Duodenal mucosa (tissue), 2 donors: ENCODE measurements at regions not wholly inside any gene's neighbourhood (a gene's known extent, or its start where the extent isn't known, plus 50 kb on each side); places are given as distances from the start of the nearest gene placed in this dataset.

Source experiments
- H3K27ac ChIP-seq: one replicate; pipeline ENCODE4 v1.7.0; 2013; ENCODE audit warnings: low read depth, low read length
- H3K27me3 ChIP-seq, 2 donors: one replicate each; pipeline ENCODE4 v1.7.0; 2013; ENCODE audit warnings: low read length in 2 of 2, control low read depth in 1 of 2; ENCODE audit not compliant: insufficient read depth in 2 of 2, control insufficient read depth in 1 of 2
- H3K36me3 ChIP-seq, 2 donors: one replicate each; pipeline ENCODE4 v1.7.0; 2013; ENCODE audit warnings: low read length in 2 of 2, control low read depth in 1 of 2; ENCODE audit not compliant: insufficient read depth in 2 of 2, control insufficient read depth in 1 of 2
- H3K4me1 ChIP-seq, 2 donors: one replicate each; pipeline ENCODE4 v1.7.0; 2013; ENCODE audit warnings: low read length in 2 of 2, control low read depth in 1 of 2; ENCODE audit not compliant: insufficient read depth in 2 of 2, control insufficient read depth in 1 of 2
- H3K4me3 ChIP-seq, 2 donors: one replicate each; pipeline ENCODE4 v1.7.0; 2013; ENCODE audit warnings: low read length in 2 of 2, low read depth in 1 of 2
- H3K9ac ChIP-seq, 2 donors: one replicate each; pipeline ENCODE4 v1.7.0; 2013; ENCODE audit warnings: low read length in 2 of 2, low read depth in 1 of 2
- H3K9me3 ChIP-seq, 2 donors: one replicate each; pipeline ENCODE4 v1.7.0; 2013; ENCODE audit warnings: low read length in 2 of 2, control low read depth in 1 of 2; ENCODE audit not compliant: control insufficient read depth in 1 of 2

DNA sequence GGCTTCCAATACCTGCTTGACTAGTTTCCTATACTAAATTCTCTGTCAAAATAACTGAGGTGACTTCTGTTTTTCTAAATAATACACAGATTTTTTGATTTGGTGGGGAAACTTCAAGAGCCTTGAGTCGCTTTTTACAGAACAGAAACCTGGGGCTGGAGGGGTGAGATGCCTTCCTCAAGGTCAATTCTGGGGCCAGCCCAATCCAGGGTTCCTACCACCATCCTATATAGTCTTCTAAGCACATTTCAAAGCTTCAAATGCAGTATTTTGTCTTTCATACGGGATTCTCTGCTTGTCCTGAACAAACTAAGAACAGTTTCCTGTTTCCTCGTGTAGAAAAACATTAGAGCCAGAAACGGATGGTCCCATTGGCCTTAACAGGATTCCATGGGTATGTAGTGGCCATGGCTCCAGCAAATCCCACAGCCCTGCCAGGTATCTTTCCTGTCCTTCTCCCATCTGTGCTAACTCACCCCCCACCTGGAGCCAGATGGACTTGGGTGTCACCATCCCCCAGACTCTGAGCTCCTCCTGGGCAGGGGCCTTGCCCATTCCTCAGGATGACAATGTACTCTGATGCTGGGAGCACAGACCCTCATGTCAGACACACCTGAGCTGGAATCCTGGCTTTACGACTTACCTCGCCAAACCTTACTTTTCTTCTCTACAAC lies 146.9 kb downstream of the KLF13 start:
- H3K27me3 ChIP-seq, result no peaks in the 10 kb centered on the region
- peaks cover 22% of the 10 kb centered on the region in 2 donors for H3K4me1 ChIP-seq
- no peaks in the 10 kb centered on the region for H3K9me3 ChIP-seq
- peak overlapping the region; percentile 40 to 56 for H3K4me3 ChIP-seq
- H3K9ac ChIP-seq, result peak overlapping the region in 1 of 2 donors; percentile 35
- no peaks in the 10 kb centered on the region for H3K36me3 ChIP-seq
- H3K27ac ChIP-seq, result peak overlapping the region; percentile 26

- H3K4me1 ChIP-seq, result peaks cover 22% of the 10 kb centered on the region in 2 donors
- H3K27ac ChIP-seq, result no peak overlapping the region
- no peaks in the 10 kb centered on the region for H3K36me3 ChIP-seq
These were observed 147.6 kb downstream of the KLF13 start for GRCh38 chr15:31474059-31474868.

DNA sequence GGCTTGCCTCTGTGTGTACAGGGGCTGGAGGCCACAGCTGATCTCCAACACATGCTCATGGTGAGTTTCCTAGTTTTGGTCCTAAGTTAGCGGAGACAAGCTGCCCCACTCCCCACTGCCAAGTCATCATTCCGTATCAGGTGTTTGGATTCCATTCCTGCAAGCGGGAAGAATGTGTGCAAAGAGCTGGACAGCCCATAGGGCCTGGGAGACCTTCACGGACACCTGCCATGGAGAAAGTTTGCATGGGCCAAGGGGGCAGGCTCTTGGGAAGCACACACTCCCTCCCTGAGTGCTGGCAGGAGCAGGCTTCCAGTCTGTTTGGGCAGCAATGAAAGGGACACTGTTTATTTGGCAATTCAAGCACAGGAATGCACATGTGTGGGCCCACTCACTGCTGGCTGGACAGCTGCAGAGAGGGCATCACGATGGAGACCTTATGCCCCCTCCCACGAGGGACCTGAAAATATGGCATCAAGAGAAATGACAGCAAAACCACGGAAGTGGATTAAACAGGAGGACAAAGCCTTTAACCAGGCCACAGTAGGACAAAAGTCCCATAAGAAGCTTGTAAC lies 149.7 kb downstream of the KLF13 start:
- Histone ChIP-seq H3K36me3 (no peaks in the 10 kb centered on the region), H3K27me3 (no peaks in the 10 kb centered on the region), H3K27ac (no peak overlapping the region), H3K9me3 (no peaks in the 10 kb centered on the region), H3K4me1 (peaks cover 22 to 25% of the 10 kb centered on the region in 2 donors), H3K4me3 (no peak overlapping the region), H3K9ac (no peak overlapping the region)

More at GRCh38 chr15:31474059-31474868, 147.6 kb downstream of the KLF13 start:
- Histone ChIP-seq H3K9ac (no peak overlapping the region), H3K9me3 (no peaks in the 10 kb centered on the region), H3K4me3 (no peak overlapping the region), H3K27me3 (no peaks in the 10 kb centered on the region)

DNA sequence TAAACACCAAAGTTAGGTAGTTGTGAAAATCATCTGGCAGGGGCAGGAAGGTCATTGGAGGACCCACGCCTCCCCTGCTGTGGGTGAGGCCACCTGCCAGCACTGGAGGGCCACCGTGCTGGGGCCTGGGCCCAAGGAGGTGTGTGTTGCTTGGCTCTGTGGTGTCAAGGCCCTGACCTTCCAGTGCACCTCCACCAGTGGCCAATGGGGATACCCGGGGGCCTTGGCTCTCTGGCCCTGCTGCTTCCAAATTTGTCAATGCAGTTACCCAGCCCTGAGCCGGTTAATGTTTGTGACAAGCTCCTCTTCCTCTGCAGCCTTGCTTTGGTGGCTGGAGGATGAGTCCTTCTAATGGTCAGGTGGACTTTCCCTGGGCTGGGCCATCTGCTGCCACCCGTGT lies 150.2 kb downstream of the KLF13 start:
- no peak overlapping the region for H3K4me3 ChIP-seq
- no peak overlapping the region for H3K9ac ChIP-seq
- H3K4me1 ChIP-seq, result peaks cover 22% of the 10 kb centered on the region in 2 donors
- peaks cover 0 to 2% of the 10 kb centered on the region in 2 donors for H3K27me3 ChIP-seq
- no peaks in the 10 kb centered on the region for H3K36me3 ChIP-seq
- H3K27ac ChIP-seq, result no peak overlapping the region
- no peaks in the 10 kb centered on the region for H3K9me3 ChIP-seq

GRCh38 chr15:31477301-31477700 lies 150.7 kb downstream of the KLF13 start:
- Histone ChIP-seq H3K27ac (no peak overlapping the region), H3K9me3 (no peaks in the 10 kb centered on the region), H3K9ac (no peak overlapping the region), H3K4me1 (peaks cover 17 to 18% of the 10 kb centered on the region in 2 donors), H3K4me3 (no peak overlapping the region), H3K27me3 (peaks cover under 1 to 5% of the 10 kb centered on the region in 2 donors), H3K36me3 (no peaks in the 10 kb centered on the region)

DNA sequence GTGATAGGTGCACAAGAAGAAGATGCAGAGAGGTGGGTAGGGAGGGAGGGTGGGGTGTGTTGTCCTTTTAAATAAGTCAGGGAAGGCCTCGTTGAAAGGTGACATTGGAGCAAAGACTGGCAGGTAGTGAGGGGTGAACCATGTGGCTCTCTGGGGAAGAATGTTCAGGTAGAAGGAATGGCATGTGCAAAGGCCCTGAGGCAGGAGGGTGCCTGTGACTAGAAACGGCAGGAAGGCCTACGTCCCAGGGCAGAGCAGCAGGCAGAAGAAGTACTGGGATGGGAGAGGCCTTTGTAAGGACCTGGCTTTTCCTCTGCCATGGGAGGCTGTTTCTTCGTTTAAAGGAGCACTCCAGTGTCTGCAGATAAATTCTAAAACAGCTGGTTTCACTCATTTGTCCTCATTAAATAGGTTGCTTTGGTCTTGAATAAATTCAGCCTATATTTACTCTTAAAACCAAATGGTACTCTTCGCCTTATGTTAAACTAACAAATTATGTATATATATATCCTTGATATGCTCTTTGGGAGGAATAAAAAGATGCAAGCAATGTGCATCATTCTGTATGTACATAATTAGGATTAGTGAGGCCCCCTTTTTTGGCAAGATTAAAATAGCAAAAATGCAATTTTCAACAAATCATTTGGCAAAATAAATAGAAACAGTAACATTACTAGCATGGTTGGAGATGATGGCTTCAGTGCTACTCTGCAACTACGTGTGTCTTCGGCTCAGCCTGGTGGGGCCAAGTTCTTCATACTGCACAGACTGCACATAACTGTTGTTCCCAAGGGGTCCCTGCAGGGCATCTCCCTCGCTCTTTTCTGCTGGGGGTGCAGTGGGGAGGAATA lies 151.4 kb downstream of the KLF13 start:
- Histone ChIP-seq H3K27me3 (peaks cover 5% of the 10 kb centered on the region in 2 donors), H3K4me3 (no peak overlapping the region), H3K36me3 (no peaks in the 10 kb centered on the region)

GRCh38 chr15:31478702-31479221 lies 152.1 kb downstream of the KLF13 start:
- Histone ChIP-seq H3K9me3 (no peaks in the 10 kb centered on the region), H3K9ac (no peak overlapping the region), H3K36me3 (no peaks in the 10 kb centered on the region), H3K27me3 (peaks cover 5% of the 10 kb centered on the region in 2 donors), H3K4me3 (no peak overlapping the region), H3K4me1 (peaks cover 3 to 4% of the 10 kb centered on the region in 2 donors), H3K27ac (no peak overlapping the region)

More for the DNA sequence above, 151.4 kb downstream of the KLF13 start:
- Histone ChIP-seq H3K4me1 (peaks cover 10 to 11% of the 10 kb centered on the region in 2 donors), H3K27ac (no peak overlapping the region), H3K9ac (no peak overlapping the region), H3K9me3 (no peaks in the 10 kb centered on the region)

GRCh38 chr15:31480356-31481025 lies 153.9 kb downstream of the KLF13 start:
- Histone ChIP-seq H3K4me1 (peaks cover 0 to 3% of the 10 kb centered on the region in 2 donors), H3K9ac (no peak overlapping the region), H3K27ac (no peak overlapping the region), H3K27me3 (peaks cover 5% of the 10 kb centered on the region in 2 donors), H3K4me3 (no peak overlapping the region), H3K36me3 (no peaks in the 10 kb centered on the region), H3K9me3 (no peaks in the 10 kb centered on the region)

DNA sequence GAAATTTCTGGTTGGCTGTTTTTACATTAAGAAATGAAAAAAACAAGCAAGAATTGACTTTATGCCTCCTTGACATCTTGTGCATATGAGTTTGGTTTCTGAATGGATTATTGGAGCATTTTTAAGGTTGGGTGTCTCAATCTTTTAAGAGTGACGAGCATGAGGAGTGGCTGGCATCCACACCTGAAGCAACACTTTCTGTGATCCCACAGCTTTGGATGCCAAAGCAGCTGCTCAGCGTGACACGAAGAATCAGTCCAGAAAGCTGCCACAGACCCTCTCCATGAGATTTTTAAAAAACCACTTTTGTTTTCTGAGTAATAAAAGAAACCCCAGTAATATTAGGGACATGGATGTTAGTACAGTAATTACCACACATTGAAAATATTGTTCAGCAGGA lies 154.5 kb downstream of the KLF13 start:
- no peaks in the 10 kb centered on the region for H3K9me3 ChIP-seq
- H3K36me3 ChIP-seq, result no peaks in the 10 kb centered on the region
- no peak overlapping the region for H3K9ac ChIP-seq
- no peak overlapping the region for H3K27ac ChIP-seq
- H3K27me3 ChIP-seq, result peaks cover 5% of the 10 kb centered on the region in 2 donors
- H3K4me3 ChIP-seq, result no peak overlapping the region
- peaks cover 0 to 3% of the 10 kb centered on the region in 2 donors for H3K4me1 ChIP-seq
